ENCODE measurements at regions not wholly inside any gene's neighbourhood (a gene's known extent, or its start where the extent isn't known, plus 50 kb on each side); places are given as distances from the start of the nearest gene placed in this dataset.

DNA sequence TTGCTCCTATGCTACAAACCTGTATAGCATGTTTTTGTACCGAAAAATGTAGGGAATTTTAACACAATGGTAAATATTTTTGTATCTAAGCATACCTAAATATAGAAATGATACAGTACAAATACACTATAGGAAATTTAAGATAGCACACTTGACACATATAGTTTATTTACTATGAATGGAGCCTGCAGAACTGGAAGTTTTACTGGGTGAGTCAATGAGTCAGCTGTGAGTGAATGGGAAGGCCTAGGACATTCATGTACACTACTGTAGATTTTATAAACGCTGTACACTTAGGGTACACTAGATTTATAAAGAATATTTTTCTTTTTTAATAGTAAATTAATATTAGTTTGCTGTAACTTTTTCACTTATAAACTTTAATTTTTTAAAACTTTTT lies 707.7 kb upstream of the EPHA6 start:
- no peak for TF ChIP-seq POLR2AphosphoS5 (IDR thresholded peaks at IDR 0.05; ENCODE audit: borderline replicate concordance, low read depth, low read length)
- TF ChIP-seq EZH2 (IDR thresholded peaks at IDR 0.05): no peak
- TF ChIP-seq FOXP2 (optimal IDR thresholded peaks at IDR 0.05; ENCODE audit: control extremely low read depth, extremely low read length, insufficient read depth): no peak

Data from SK-N-MC (cell line).